K562 (cell line): ENCODE measurements at regions not wholly inside any gene's neighbourhood (a gene's known extent, or its start where the extent isn't known, plus 50 kb on each side); places are given as distances from the start of the nearest gene placed in this dataset.

Source experiments
- ATAC-seq: fragments of 200-7000 bp; cut with Tn5 transposase; 3 replicates; pipeline ENCODE4 v1.9.1; 2020; ENCODE audit warnings: moderate library complexity
- BruUV-seq: library from RNA; stranded (reverse); fragments of 400-500 nt; replicated peaks from 2 replicates; lab custom pipeline; 2021; lab: Mats Ljungman, UMichigan
- CTCF ChIA-PET: fragments of 300-600 bp; formaldehyde crosslinking; extraction: SDS; loops from one replicate; lab custom pipeline; 2021; ENCODE audit warnings: low intra/inter-chr PET ratio; lab: Yijun Ruan, JAX
- POLR2A ChIA-PET: fragments of 300-600, 350-650 bp; sonication (Branson Sonifier 250); formaldehyde crosslinking; extraction: SDS; loops from one replicate; lab custom pipeline; 2021; ENCODE audit warnings: antibody characterized with exemption, inconsistent platforms; lab: Yijun Ruan, JAX
- DNase-seq, 4 experiments: peaks; one replicate each; pipeline versions ENCODE4 v3.0.0 to v3.0.0-alpha.2; 2011 to 2018; ENCODE audit warnings: low spot score in 3 of 4, mixed read lengths in 3 of 4; ENCODE audit errors: extremely low read depth in 1 of 4
- FAIRE-seq: peaks from 2 replicates; lab custom pipeline; 2011; peaks lifted over from hg19 to GRCh38; lab: Jason Lieb, UNC
- H2AFZ ChIP-seq: 2 replicates; pipeline ENCODE4 v1.6.0; 2011; ENCODE audit warnings: low read depth, low read length, control low read depth, inconsistent platforms
- H3K27ac ChIP-seq: fragments of 200-600 bp; 3 replicates; pipeline ENCODE4 v1.8.0; 2011; ENCODE audit warnings: low read depth, mild to moderate bottlenecking, control low read depth, inconsistent platforms, low read length, moderate library complexity, mixed read lengths; ENCODE audit errors: extremely low read depth
- H3K27me3 ChIP-seq, 2 experiments: fragments of 300-600 bp in 1 of 2; 2 replicates in 1 of 2; 3 replicates in 1 of 2; pipeline versions ENCODE4 v1.6.0 to v1.8.0; 2011; ENCODE audit warnings: inconsistent platforms in 2 of 2, low read length in 2 of 2, mild to moderate bottlenecking in 1 of 2, mixed read lengths in 1 of 2, moderate library complexity in 1 of 2; ENCODE audit not compliant: control insufficient read depth in 2 of 2, insufficient read depth in 2 of 2
- H3K36me3 ChIP-seq: fragments of 300-600 bp; 3 replicates; pipeline ENCODE4 v1.8.0; 2011; ENCODE audit warnings: mild to moderate bottlenecking, low read length, inconsistent platforms; ENCODE audit not compliant: control insufficient read depth, insufficient read depth
- H3K4me1 ChIP-seq, 2 experiments: fragments of 200-600 bp in 1 of 2; replicated peaks in 1 of 2; 2 replicates in 1 of 2; 3 replicates in 1 of 2; pipeline versions ENCODE4 v1.5.1 to v1.8.0; 2011; ENCODE audit warnings: inconsistent platforms in 2 of 2, low read length in 2 of 2, mild to moderate bottlenecking in 1 of 2, mixed read lengths in 1 of 2, moderate library complexity in 1 of 2; ENCODE audit not compliant: control insufficient read depth in 2 of 2, insufficient read depth in 2 of 2
- H3K4me2 ChIP-seq: 2 replicates; pipeline ENCODE4 v1.6.1; 2011; ENCODE audit warnings: low read length, control low read depth, inconsistent platforms, mixed read lengths; ENCODE audit not compliant: insufficient read depth
- H3K4me3 ChIP-seq: fragments of 200-600 bp; sonication (generic), shearing (Covaris generic); 2 replicates; pipeline ENCODE4 v1.5.1; 2016; ENCODE audit warnings: control low read depth, inconsistent platforms
- H3K79me2 ChIP-seq: fragments of 200-600 bp; 3 replicates; pipeline ENCODE4 v1.8.0; 2011; ENCODE audit warnings: low read length, inconsistent platforms; ENCODE audit not compliant: control insufficient read depth, insufficient read depth
- H3K9ac ChIP-seq, 2 experiments: 2 replicates each; pipeline versions ENCODE4 v1.6.0 to v1.6.1; 2011; ENCODE audit warnings: low read depth in 2 of 2, low read length in 2 of 2, control low read depth in 1 of 2, inconsistent platforms in 1 of 2, mild to moderate bottlenecking in 1 of 2, mixed read lengths in 1 of 2; ENCODE audit not compliant: insufficient read depth in 1 of 2
- H3K9me1 ChIP-seq: one replicate; pipeline ENCODE4 v1.6.0; 2011; ENCODE audit warnings: inconsistent platforms, mild to moderate bottlenecking, low read length, moderate library complexity; ENCODE audit not compliant: control insufficient read depth, insufficient read depth
- H3K9me3 ChIP-seq: replicated peaks from 2 replicates; pipeline ENCODE4 v1.5.1; 2011; ENCODE audit warnings: low read depth, low read length, inconsistent platforms; ENCODE audit not compliant: control insufficient read depth, insufficient read depth
- H4K20me1 ChIP-seq: replicated peaks from 2 replicates; pipeline ENCODE4 v1.6.1; 2011; ENCODE audit warnings: low read length, inconsistent platforms, mixed read lengths; ENCODE audit not compliant: control insufficient read depth, insufficient read depth
- ARID2 ChIP-seq: fragments of 450-650 bp; IDR thresholded peaks from 2 replicates; pipeline ENCODE4 v1.6.1; 2017; ENCODE audit warnings: antibody characterized with exemption, mild to moderate bottlenecking
- ELF4 ChIP-seq: fragments of 450-650 bp; formaldehyde crosslinking; IDR thresholded peaks from 2 replicates; pipeline ENCODE4 v1.4.0; 2022; ENCODE audit warnings: missing genetic modification characterization
- FOSL1 ChIP-seq: fragments of 200-800 bp; sonication (Bioruptor generic); conservative IDR thresholded peaks from 2 replicates; pipeline ENCODE4 v1.6.1; 2016; ENCODE audit warnings: missing genetic modification characterization, missing compliant biosample characterization
- GTF2E2 ChIP-seq: fragments of 200-800 bp; sonication (Bioruptor generic); IDR thresholded peaks from 2 replicates; pipeline ENCODE4 v1.6.1; 2016; ENCODE audit warnings: missing genetic modification characterization, missing compliant biosample characterization
- HIVEP1 ChIP-seq: fragments of 250-450 bp; sonication (Bioruptor Pico); IDR thresholded peaks from 2 replicates; pipeline ENCODE4 v1.4.0; 2020; ENCODE audit warnings: mild to moderate bottlenecking
- JUN ChIP-seq, 2 experiments: sonication (generic) in 1 of 2; formaldehyde crosslinking in 1 of 2; IDR thresholded peaks; 2 replicates each; pipeline versions ENCODE4 v1.6.1 to v1.8.0; 2012 to 2022; ENCODE audit warnings: borderline replicate concordance in 2 of 2, mild to moderate bottlenecking in 2 of 2, improper control_type of control experiment in 1 of 2, low read depth in 1 of 2, low read length in 1 of 2, missing genetic modification reagents in 1 of 2
- KLF6 ChIP-seq: fragments of 250-450 bp; sonication (Bioruptor Pico); IDR thresholded peaks from 2 replicates; pipeline ENCODE4 v1.4.0; 2020; ENCODE audit warnings: mild to moderate bottlenecking, moderate library complexity, borderline replicate concordance
- NCOA2 ChIP-seq, 2 experiments: fragments of 450-650 bp; IDR thresholded peaks; 2 replicates each; pipeline ENCODE4 v1.6.1; 2018; ENCODE audit warnings: mild to moderate bottlenecking in 2 of 2, moderate library complexity in 1 of 2; ENCODE audit not compliant: partially characterized antibody in 2 of 2
- PHF21A ChIP-seq: fragments of 450-650 bp; IDR thresholded peaks from 2 replicates; pipeline ENCODE4 v1.6.1; 2017; ENCODE audit warnings: low read depth, borderline replicate concordance
- POLR2B ChIP-seq: fragments of 450-650 bp; IDR thresholded peaks from 2 replicates; pipeline ENCODE4 v1.6.1; 2018; ENCODE audit warnings: low read depth; ENCODE audit not compliant: partially characterized antibody
- SMARCB1 ChIP-seq: IDR thresholded peaks from 2 replicates; pipeline ENCODE4 v1.6.1; 2011; ENCODE audit warnings: improper control_type of control experiment, low read depth; ENCODE audit not compliant: insufficient read length
- U2AF2 ChIP-seq: fragments of 200-400 bp; formaldehyde crosslinking; optimal IDR thresholded peaks from 2 replicates; pipeline ENCODE3; 2017; ENCODE audit warnings: low read depth, mild to moderate bottlenecking, low read length
- ZNF354B ChIP-seq: fragments of 250-450 bp; sonication (Bioruptor Pico); IDR thresholded peaks from 2 replicates; pipeline ENCODE4 v1.4.0; 2020
- ZNF785 ChIP-seq: fragments of 250-450 bp; sonication (Bioruptor Pico); IDR thresholded peaks from 2 replicates; pipeline ENCODE4 v1.4.0; 2020; ENCODE audit warnings: mild to moderate bottlenecking
- WGBS: fragments of 100-300 bp; shearing (Covaris generic); methylation state at CpG from one replicate; pipeline ENCODE4 v1.1.6; 2016; ENCODE audit warnings: low coverage, mixed read lengths; ENCODE audit not compliant: insufficient coverage; ENCODE audit errors: missing lambda C conversion rate; 5-methylcytosine and 5-hydroxymethylcytosine counted together
- in situ Hi-C: fragments of 300-500 bp; cut with MboI; formaldehyde crosslinking; loops from 4 replicates; pipeline ENCODE4 v1.15.0; 2018; ENCODE audit warnings: inconsistent platforms, mixed read lengths
- intact Hi-C: fragments of 100-400 bp; cut with micrococcal nuclease; formaldehyde crosslinking; loops from 2 replicates; pipeline ENCODE4 v1.14.2; 2022
- TF ChIP-seq, protein P1 (sequence below): fragments of 200-800 bp; sonication (Bioruptor generic); IDR thresholded peaks from 2 replicates; pipeline ENCODE4 v1.6.1; 2017; ENCODE audit warnings: missing genetic modification characterization, missing compliant biosample characterization
- TF ChIP-seq, protein P2 (sequence below): sonication (generic); formaldehyde crosslinking; IDR thresholded peaks from 2 replicates; pipeline ENCODE4 v1.9.0; 2022; ENCODE audit warnings: mild to moderate bottlenecking, missing genetic modification reagents
- TF ChIP-seq, protein P3 (sequence below): fragments of 450-650 bp; IDR thresholded peaks from 2 replicates; pipeline ENCODE4 v1.6.1; 2017; ENCODE audit warnings: mild to moderate bottlenecking, moderate library complexity
- TF ChIP-seq, protein P4 (sequence below): fragments of 450-650 bp; IDR thresholded peaks from 2 replicates; pipeline ENCODE4 v1.6.1; 2018; ENCODE audit warnings: mild to moderate bottlenecking, low read depth; ENCODE audit not compliant: partially characterized antibody

DNA sequence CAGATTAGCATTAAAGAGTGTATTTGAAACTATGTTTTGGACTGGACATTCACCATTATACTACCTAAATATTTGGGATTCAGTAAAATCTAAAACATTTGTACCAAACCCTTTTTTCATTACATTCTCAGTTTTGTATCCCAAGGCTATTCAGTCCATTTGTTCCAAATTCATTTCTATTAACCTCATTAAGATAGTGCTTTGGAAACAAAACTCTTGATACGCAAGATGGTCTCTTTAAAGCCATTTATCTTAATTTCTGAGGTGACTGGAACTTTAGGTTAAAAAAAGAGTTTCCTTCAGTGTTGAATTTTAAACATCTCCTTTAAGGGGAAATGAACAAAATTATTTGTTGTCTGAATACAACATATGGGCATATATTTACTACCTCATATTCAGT, 702.5 kb upstream of the GRAMD2B start (continued):
- TF ChIP-seq, protein P1, sequence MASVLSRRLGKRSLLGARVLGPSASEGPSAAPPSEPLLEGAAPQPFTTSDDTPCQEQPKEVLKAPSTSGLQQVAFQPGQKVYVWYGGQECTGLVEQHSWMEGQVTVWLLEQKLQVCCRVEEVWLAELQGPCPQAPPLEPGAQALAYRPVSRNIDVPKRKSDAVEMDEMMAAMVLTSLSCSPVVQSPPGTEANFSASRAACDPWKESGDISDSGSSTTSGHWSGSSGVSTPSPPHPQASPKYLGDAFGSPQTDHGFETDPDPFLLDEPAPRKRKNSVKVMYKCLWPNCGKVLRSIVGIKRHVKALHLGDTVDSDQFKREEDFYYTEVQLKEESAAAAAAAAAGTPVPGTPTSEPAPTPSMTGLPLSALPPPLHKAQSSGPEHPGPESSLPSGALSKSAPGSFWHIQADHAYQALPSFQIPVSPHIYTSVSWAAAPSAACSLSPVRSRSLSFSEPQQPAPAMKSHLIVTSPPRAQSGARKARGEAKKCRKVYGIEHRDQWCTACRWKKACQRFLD: no peak
- TF ChIP-seq PHF21A: no peak
- TF ChIP-seq FOSL1 (tag): no peak
- TF ChIP-seq POLR2B: no peak
- no peak for TF ChIP-seq ZNF785 (CRISPR knock-in tag)
- TF ChIP-seq, protein P2, sequence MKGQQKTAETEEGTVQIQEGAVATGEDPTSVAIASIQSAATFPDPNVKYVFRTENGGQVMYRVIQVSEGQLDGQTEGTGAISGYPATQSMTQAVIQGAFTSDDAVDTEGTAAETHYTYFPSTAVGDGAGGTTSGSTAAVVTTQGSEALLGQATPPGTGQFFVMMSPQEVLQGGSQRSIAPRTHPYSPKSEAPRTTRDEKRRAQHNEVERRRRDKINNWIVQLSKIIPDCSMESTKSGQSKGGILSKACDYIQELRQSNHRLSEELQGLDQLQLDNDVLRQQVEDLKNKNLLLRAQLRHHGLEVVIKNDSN (CRISPR knock-in tag): no peak
- no peak for TF ChIP-seq ZNF354B
- no peak for TF ChIP-seq HIVEP1
- no peak for TF ChIP-seq SMARCB1

DNA sequence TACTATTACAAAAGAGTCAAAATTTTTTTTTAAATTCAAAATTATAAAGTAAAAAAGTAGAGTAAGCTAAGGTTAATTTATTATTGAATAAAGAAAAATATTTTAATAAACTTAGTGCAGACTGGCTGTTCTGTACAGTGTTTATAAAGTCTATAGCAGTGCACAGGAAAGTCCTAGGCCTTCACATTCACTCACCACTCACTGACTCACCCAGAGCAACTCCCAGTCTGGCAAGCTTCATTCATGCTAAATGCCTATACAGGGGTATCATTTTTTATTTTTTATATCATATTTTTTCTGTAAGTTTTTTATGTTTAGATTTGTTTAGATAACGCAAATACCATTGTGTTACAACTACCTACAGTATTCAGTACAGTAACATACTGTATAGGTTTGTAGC, 700.7 kb upstream of the GRAMD2B start:
- Histone ChIP-seq H3K9ac (no peak overlapping the region), H3K9me3 (no peaks in the 10 kb centered on the region), H3K4me2 (no peak overlapping the region), H3K4me1 (no peaks in the 10 kb centered on the region), H3K4me3 (no peak overlapping the region), H2AFZ (no peak overlapping the region), H3K79me2 (no peaks in the 10 kb centered on the region), H3K27ac (no peak overlapping the region), H4K20me1 (no peaks in the 10 kb centered on the region), H3K9me1 (no peaks in the 10 kb centered on the region), H3K36me3 (no peaks in the 10 kb centered on the region), H3K27me3 (no peaks in the 10 kb centered on the region)
- ChIA-PET POLR2A (no interaction called here), CTCF (no interaction called here)
- FAIRE-seq (no peak), ATAC-seq (no peak), DNase-seq (no peak)
- BruUV-seq: no TSS peak
- intact Hi-C loops (no loop called here), in situ Hi-C loops (no loop called here)
- 0% methylated on average over 1 of the region's 1 CpG for WGBS
- TF ChIP-seq, protein P3, sequence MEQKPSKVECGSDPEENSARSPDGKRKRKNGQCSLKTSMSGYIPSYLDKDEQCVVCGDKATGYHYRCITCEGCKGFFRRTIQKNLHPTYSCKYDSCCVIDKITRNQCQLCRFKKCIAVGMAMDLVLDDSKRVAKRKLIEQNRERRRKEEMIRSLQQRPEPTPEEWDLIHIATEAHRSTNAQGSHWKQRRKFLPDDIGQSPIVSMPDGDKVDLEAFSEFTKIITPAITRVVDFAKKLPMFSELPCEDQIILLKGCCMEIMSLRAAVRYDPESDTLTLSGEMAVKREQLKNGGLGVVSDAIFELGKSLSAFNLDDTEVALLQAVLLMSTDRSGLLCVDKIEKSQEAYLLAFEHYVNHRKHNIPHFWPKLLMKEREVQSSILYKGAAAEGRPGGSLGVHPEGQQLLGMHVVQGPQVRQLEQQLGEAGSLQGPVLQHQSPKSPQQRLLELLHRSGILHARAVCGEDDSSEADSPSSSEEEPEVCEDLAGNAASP: no peak
- TF ChIP-seq ARID2: no peak
- TF ChIP-seq NCOA2 (IDR thresholded peaks at IDR 0.05; ENCODE audit: partially characterized antibody in 2 of 2): no peak
- TF ChIP-seq, protein P4, sequence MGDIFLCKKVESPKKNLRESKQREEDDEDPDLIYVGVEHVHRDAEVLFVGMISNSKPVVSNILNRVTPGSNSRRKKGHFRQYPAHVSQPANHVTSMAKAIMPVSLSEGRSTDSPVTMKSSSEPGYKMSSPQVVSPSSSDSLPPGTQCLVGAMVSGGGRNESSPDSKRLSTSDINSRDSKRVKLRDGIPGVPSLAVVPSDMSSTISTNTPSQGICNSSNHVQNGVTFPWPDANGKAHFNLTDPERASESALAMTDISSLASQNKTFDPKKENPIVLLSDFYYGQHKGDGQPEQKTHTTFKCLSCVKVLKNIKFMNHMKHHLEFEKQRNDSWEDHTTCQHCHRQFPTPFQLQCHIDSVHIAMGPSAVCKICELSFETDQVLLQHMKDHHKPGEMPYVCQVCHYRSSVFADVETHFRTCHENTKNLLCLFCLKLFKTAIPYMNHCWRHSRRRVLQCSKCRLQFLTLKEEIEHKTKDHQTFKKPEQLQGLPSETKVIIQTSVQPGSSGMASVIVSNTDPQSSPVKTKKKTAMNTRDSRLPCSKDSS: no peak
- TF ChIP-seq U2AF2: no peak
- no peak for TF ChIP-seq GTF2E2 (tag)
- TF ChIP-seq ELF4 (CRISPR knock-in tag): no peak
- TF ChIP-seq PHF21A: no peak
- no peak for TF ChIP-seq JUN (IDR thresholded peaks at IDR 0.05; ENCODE audit: borderline replicate concordance, low read depth, low read length)
- no peak for TF ChIP-seq JUN (CRISPR knock-in tag; IDR thresholded peaks at IDR 0.05; ENCODE audit: borderline replicate concordance)
- TF ChIP-seq KLF6 (CRISPR knock-in tag): no peak
